ENCODE measurements at regions not wholly inside any gene's neighbourhood (a gene's known extent, or its start where the extent isn't known, plus 50 kb on each side); places are given as distances from the start of the nearest gene placed in this dataset.
"Not testable (repeated sequence)": the region's sequence is repeated elsewhere in the genome, so short reads cannot be mapped to it uniquely, and the experiment has no call there.

DNA sequence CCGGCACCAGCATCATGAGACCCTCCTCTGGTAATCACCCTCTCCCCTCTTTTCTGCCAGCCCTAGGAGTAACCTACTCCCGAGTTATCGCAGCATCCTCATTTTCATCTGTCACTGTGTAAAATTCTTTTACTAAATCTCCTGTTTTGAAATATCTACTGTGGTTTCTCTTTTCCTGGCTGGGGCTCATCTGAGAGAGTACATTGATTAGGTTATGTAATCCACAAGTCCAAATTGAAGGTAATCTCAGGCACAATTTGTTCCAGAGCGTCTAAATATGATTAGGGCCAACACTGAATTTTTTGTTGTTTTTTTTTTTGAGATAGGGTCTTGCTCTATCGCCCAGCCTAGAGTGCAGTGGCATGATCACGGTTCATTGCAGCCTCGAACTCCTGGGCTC lies 142.4 kb downstream of the SMIM20 start:
- ATAC-seq: no peak
- TF ChIP-seq OSR1 (CRISPR knock-in tag; IDR thresholded peaks at IDR 0.05) (no peak), CREB5 (CRISPR knock-in tag; IDR thresholded peaks at IDR 0.05; ENCODE audit: low read depth) (no peak), ISL1 (CRISPR knock-in tag; IDR thresholded peaks at IDR 0.05) (no peak), TOX (CRISPR knock-in tag; IDR thresholded peaks at IDR 0.05; ENCODE audit: borderline replicate concordance) (no peak), CSDC2 (CRISPR knock-in tag; IDR thresholded peaks at IDR 0.05) (no peak), TSHZ2 (CRISPR knock-in tag; IDR thresholded peaks at IDR 0.05) (no peak), CSRNP3 (CRISPR knock-in tag; IDR thresholded peaks at IDR 0.05) (no peak), TCF4 (CRISPR knock-in tag; IDR thresholded peaks at IDR 0.05; ENCODE audit: borderline replicate concordance) (no peak), ZNF8 (CRISPR knock-in tag; IDR thresholded peaks at IDR 0.05) (no peak), ZFP3 (CRISPR knock-in tag; IDR thresholded peaks at IDR 0.05) (no peak), ARNTL (CRISPR knock-in tag; IDR thresholded peaks at IDR 0.05; ENCODE audit: borderline replicate concordance, low read depth) (no peak), ZFP30 (CRISPR knock-in tag; IDR thresholded peaks at IDR 0.05) (no peak), PATZ1 (CRISPR knock-in tag; IDR thresholded peaks at IDR 0.05; ENCODE audit: borderline replicate concordance) (no peak), POU6F1 (CRISPR knock-in tag; IDR thresholded peaks at IDR 0.05; ENCODE audit: borderline replicate concordance, low read depth) (no peak), ESRRG (CRISPR knock-in tag; IDR thresholded peaks at IDR 0.05) (no peak), ZC3H10 (CRISPR knock-in tag; IDR thresholded peaks at IDR 0.05) (no peak)

DNA sequence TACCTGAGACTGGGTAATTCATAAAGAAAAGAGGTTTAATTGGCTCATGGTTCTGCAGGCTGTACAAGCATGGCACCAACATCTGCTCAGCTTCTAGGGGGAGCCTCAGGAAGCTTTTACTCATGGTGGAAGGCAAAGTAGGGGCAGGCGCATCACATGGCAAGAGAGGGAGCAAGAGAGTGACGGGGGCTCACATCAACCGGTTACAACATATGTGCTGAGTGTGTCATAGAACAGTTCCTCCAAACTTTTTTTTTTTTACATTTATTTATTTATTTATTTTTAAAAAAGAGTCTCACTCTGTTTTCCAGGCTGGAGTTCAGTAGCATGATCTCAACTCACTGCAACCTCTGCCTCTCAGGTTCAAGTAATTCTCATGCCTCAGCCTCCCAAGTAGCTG lies 143.8 kb downstream of the SMIM20 start:
- not testable (repeated sequence) for ATAC-seq

DNA sequence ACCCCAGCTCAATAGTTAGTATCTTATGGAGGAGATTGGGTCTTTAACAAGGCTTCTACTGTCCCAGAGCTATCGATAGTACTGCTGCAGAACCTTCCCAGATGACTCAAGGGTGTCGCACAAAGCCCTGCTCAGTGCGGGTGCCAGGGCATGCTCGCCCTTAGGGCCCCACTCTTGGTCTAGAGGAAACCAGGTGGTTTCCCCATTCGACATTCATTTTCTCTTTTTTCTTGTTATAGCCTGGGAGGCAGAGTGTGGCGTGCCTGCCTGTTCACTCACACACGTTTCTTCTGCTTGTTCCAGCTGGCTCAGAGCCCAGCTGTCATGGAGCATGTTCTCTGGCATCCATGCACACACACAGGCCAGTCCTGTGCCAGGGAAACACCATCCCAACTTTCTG lies 144.5 kb downstream of the SMIM20 start:
- TF ChIP-seq PPARA (CRISPR knock-in tag; IDR thresholded peaks at IDR 0.05; ENCODE audit: borderline replicate concordance) (no peak), OSR1 (CRISPR knock-in tag; IDR thresholded peaks at IDR 0.05) (no peak), GLIS3 (CRISPR knock-in tag; IDR thresholded peaks at IDR 0.05) (no peak), PATZ1 (CRISPR knock-in tag; IDR thresholded peaks at IDR 0.05; ENCODE audit: borderline replicate concordance) (no peak), CSDC2 (CRISPR knock-in tag; IDR thresholded peaks at IDR 0.05) (no peak), ZNF70 (CRISPR knock-in tag; IDR thresholded peaks at IDR 0.05) (no peak)
- ATAC-seq: peak; percentile 59
